ENCODE measurements at regions not wholly inside any gene's neighbourhood (a gene's known extent, or its start where the extent isn't known, plus 50 kb on each side); places are given as distances from the start of the nearest gene placed in this dataset.

DNA sequence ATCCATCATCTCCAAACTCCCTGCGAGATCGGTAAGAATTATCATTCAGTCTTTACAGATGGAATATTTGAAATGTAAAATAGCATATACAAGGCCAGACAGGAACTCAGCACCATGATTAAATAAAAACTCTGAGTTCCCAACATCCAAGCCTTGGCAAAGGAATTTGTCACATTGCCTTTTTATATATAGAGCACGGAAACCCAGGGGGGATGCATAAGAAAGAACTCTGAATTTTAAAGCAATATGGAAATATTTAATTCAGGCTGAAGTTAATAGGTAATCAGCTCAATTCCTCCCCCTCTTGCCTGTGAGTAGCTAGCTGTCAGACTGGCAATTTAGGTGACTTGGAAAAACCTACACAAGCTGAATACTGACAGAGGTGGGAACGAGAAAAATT, 217.9 kb upstream of the KCNMB2 start:
- no peak for DNase-seq (ENCODE audit: low spot score)
- TF ChIP-seq, protein P1, sequence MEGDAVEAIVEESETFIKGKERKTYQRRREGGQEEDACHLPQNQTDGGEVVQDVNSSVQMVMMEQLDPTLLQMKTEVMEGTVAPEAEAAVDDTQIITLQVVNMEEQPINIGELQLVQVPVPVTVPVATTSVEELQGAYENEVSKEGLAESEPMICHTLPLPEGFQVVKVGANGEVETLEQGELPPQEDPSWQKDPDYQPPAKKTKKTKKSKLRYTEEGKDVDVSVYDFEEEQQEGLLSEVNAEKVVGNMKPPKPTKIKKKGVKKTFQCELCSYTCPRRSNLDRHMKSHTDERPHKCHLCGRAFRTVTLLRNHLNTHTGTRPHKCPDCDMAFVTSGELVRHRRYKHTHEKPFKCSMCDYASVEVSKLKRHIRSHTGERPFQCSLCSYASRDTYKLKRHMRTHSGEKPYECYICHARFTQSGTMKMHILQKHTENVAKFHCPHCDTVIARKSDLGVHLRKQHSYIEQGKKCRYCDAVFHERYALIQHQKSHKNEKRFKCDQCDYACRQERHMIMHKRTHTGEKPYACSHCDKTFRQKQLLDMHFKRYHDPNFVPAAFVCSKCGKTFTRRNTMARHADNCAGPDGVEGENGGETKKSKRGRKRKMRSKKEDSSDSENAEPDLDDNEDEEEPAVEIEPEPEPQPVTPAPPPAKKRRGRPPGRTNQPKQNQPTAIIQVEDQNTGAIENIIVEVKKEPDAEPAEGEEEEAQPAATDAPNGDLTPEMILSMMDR (IDR thresholded peaks at IDR 0.05; ENCODE audit: extremely low read depth, missing control alignments), result no peak

DNA sequence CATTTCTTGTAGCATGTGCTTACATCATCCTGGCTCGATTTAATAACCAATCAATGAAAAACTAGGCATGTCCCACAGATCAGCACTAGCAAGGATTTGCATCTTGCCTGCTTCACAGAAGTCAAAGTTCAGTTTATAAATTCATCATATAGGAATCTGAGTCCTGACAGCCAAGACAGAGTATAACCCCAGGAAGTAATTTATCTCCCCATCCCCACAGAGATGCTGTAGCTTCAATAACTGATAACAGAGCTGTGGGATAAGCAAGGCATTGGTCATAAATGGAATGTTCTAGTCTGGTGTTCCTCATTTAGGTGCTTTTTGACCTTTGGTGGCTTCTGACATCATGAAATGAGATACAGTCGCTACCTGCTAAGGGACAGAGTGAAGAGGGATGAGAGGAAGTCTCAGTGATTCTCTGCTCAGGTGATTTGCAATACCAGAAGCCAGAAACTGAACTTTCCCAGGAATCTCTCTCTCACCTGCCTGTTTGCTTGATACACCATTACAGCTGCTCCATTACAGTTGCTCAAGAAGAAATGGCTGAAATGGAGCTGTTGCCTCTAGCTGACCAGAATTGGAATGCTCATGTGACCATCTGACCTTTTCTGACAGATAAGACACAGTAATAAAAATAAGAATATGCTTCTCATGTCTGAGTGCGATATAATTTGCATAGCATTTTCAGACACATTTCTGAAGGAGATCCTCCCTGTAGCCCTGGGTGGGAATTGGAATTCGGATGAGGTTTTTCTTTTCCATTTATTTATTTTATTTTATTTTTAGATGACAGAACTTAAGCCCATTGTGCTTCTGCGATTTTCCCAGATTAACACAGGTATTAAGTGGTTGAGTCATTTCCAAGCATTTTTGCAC, 217.1 kb upstream of the KCNMB2 start:
- no peak for DNase-seq (ENCODE audit: low spot score)
- TF ChIP-seq, protein P1 (IDR thresholded peaks at IDR 0.05; ENCODE audit: extremely low read depth, missing control alignments), result no peak

GRCh38 chr3:178320456-178321351, 215.5 kb upstream of the KCNMB2 start:
- TF ChIP-seq, protein P1 (IDR thresholded peaks at IDR 0.05; ENCODE audit: extremely low read depth, missing control alignments), result no peak
- no peak for DNase-seq (ENCODE audit: low spot score)

DNA sequence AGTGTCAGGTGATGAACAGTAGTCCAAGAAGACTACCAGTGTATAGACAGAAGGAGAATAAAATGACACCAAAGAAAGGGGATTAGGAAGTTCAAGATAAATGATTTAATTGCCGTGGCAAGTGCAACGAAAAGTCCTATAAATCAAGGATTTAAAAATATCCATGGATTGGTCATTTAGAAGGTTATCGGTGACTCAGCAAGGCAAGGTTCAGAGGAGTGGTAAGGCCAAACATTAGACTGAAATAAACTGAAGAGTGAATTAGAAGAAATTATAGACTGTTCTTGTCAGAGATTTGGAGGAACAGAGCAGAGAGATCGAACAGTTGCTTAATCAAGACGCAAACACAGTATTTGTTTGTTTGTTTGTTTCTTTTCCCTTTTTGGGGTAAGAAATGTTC, 211.9 kb upstream of the KCNMB2 start:
- DNase-seq (ENCODE audit: low spot score), result no peak
- TF ChIP-seq, protein P1 (IDR thresholded peaks at IDR 0.05; ENCODE audit: extremely low read depth, missing control alignments), result no peak

DNA sequence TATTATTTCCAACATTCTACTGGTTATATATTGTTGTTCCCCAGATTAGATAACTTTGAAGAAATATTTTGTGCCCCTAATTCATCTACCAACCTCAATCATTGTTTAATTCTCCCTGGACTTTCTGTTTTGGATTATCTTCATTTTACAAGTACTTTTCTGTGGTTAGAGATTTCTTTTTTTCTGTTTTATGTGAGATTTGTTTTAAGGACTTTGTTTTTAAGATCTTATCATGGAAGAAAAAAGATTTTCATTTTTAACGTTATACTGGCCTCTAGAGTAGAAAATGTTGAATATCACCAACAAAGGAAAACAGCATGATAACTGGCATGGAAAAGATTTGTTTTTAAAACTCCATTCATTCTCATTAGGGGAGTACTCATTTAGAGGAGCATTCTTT, 210.9 kb upstream of the KCNMB2 start:
- no peak for DNase-seq (ENCODE audit: low spot score)

GRCh38 chr3:178329936-178330335, 206.3 kb upstream of the KCNMB2 start:
- DNase-seq (ENCODE audit: low spot score), result no peak
- TF ChIP-seq, protein P1 (IDR thresholded peaks at IDR 0.05; ENCODE audit: extremely low read depth, missing control alignments), result no peak

More for the DNA sequence above, 210.9 kb upstream of the KCNMB2 start:
- TF ChIP-seq, protein P1 (IDR thresholded peaks at IDR 0.05; ENCODE audit: extremely low read depth, missing control alignments), result no peak

DNA sequence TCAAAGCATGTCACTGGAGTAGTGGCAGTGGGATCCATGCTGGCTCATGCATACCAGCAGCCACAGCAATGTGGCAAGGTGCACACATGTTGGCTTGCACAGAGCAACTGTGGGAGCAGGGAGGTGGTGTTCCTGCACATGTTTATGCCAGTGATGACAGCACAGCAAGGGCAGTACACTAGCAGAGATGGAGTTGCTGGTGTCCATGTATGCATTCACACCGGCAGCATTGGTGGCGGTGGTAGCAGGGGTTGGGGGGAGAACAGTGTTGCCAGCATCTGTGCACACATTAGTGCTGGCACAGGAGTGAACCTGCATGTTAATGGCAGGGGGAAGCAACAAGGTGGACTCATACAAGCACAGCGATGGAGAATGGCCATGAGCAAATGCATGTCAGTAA, 202.0 kb upstream of the KCNMB2 start:
- TF ChIP-seq, protein P1 (IDR thresholded peaks at IDR 0.05; ENCODE audit: extremely low read depth, missing control alignments), result no peak
- DNase-seq (ENCODE audit: low spot score), result no peak
